ENCODE measurements at regions not wholly inside any gene's neighbourhood (a gene's known extent, or its start where the extent isn't known, plus 50 kb on each side); places are given as distances from the start of the nearest gene placed in this dataset.

DNA sequence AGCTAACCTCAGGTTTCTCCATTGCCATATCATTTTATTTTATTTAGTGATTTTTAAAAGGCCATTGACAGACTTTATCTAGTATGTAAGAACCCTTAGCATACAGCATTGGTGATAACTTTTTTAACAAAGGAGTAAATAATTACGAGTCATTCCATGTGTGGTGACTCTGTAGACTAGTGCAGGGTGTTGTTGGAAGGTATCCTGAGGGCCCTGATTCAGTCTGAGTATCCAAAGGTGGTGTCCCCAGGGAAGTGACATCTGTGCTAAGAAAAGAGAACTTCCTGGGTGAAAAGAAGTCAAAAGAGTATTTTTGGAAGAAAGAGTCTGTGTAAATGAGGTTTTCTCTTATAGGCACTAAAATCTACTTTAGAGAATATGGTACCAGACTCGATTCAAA is 308.4 kb downstream of the C7orf25 start:
- TF ChIP-seq EZH2phosphoT487 (conservative IDR thresholded peaks at IDR 0.05; ENCODE audit: low read length) = no peak
- TF ChIP-seq, protein P1, sequence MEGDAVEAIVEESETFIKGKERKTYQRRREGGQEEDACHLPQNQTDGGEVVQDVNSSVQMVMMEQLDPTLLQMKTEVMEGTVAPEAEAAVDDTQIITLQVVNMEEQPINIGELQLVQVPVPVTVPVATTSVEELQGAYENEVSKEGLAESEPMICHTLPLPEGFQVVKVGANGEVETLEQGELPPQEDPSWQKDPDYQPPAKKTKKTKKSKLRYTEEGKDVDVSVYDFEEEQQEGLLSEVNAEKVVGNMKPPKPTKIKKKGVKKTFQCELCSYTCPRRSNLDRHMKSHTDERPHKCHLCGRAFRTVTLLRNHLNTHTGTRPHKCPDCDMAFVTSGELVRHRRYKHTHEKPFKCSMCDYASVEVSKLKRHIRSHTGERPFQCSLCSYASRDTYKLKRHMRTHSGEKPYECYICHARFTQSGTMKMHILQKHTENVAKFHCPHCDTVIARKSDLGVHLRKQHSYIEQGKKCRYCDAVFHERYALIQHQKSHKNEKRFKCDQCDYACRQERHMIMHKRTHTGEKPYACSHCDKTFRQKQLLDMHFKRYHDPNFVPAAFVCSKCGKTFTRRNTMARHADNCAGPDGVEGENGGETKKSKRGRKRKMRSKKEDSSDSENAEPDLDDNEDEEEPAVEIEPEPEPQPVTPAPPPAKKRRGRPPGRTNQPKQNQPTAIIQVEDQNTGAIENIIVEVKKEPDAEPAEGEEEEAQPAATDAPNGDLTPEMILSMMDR (IDR thresholded peaks at IDR 0.05; ENCODE audit: insufficient read depth, low read length, poor library complexity, severe bottlenecking) = no peak
- H3K79me2 ChIP-seq (ENCODE audit: insufficient read depth, low read length) = no peaks in the 10 kb centered on the region
- no peak overlapping the region for H3K27ac ChIP-seq (ENCODE audit: low read depth, low read length)
- no peaks in the 10 kb centered on the region for H3K36me3 ChIP-seq (ENCODE audit: low read length)
- H3K9me3 ChIP-seq (ENCODE audit: insufficient read depth, low read length) = no peaks in the 10 kb centered on the region
- no peaks in the 10 kb centered on the region for H3F3A ChIP-seq (ENCODE audit: insufficient read depth)
- no peak overlapping the region for H3K9ac ChIP-seq (ENCODE audit: low read length)
- H3K4me3 ChIP-seq (ENCODE audit: insufficient read depth, low read length, poor library complexity, severe bottlenecking) = no peak overlapping the region
- no peak overlapping the region for H2AFZ ChIP-seq (ENCODE audit: low read depth, low read length, severe bottlenecking)
- no peak overlapping the region for H3K4me2 ChIP-seq (ENCODE audit: low read depth, low read length, poor library complexity, severe bottlenecking)
- H4K20me1 ChIP-seq (ENCODE audit: low read depth, low read length) = no peaks in the 10 kb centered on the region
- no peaks in the 10 kb centered on the region for H3K9me2 ChIP-seq (replicated peaks; ENCODE audit: insufficient read depth, low read length)
- no peaks in the 10 kb centered on the region for H3K27me3 ChIP-seq (ENCODE audit: low read length)

DNA sequence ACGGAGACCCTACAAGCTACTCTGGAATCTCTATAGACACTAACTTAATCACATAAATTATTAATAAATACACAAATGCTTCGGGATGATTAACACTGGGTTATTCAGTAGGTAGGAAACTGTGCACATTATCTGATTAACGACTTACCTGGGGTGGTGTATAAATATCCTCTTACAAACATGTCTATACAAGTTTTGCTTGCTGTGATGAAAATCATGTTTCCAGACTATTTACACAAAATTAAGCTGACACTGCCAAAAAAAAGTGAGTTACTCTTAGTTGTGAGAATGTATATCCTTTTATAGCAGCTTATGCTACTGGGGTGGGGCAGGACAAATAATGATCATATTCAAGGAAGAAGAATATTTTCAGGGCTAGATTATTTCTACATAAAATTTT is 314.6 kb downstream of the C7orf25 start:
- Histone ChIP-seq H3F3A (ENCODE audit: insufficient read depth) (no peaks in the 10 kb centered on the region), H3K9ac (ENCODE audit: low read length) (no peak overlapping the region), H3K4me2 (ENCODE audit: low read depth, low read length, poor library complexity, severe bottlenecking) (no peak overlapping the region), H3K27ac (ENCODE audit: low read depth, low read length) (no peak overlapping the region), H3K27me3 (ENCODE audit: low read length) (no peaks in the 10 kb centered on the region), H3K79me2 (ENCODE audit: insufficient read depth, low read length) (no peaks in the 10 kb centered on the region), H4K20me1 (ENCODE audit: low read depth, low read length) (no peaks in the 10 kb centered on the region), H3K9me2 (replicated peaks; ENCODE audit: insufficient read depth, low read length) (no peaks in the 10 kb centered on the region), H2AFZ (ENCODE audit: low read depth, low read length, severe bottlenecking) (no peak overlapping the region), H3K9me3 (ENCODE audit: insufficient read depth, low read length) (no peaks in the 10 kb centered on the region), H3K4me3 (ENCODE audit: insufficient read depth, low read length, poor library complexity, severe bottlenecking) (no peak overlapping the region), H3K36me3 (ENCODE audit: low read length) (no peaks in the 10 kb centered on the region)
- TF ChIP-seq, protein P1 (IDR thresholded peaks at IDR 0.05; ENCODE audit: insufficient read depth, low read length, poor library complexity, severe bottlenecking) = no peak
- no peak for TF ChIP-seq EZH2phosphoT487 (conservative IDR thresholded peaks at IDR 0.05; ENCODE audit: low read length)

DNA sequence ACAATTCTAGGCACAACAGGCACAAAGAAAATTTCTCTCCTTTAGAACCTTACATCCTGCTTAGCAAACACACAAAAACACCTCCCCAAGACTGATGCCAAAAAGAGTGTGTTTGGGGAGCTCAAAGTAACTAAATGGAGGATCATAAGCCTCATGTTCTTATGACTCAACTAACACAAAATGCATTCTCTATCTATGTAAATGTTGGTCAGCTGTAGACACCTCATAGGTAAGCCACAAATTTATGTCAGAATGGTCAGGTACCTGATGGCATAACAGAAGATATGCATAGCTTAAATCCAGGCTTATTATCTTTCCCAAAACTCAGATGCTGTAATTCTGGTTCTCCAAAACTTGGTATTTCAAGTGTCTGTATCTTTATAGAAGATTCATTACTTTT is 315.1 kb downstream of the C7orf25 start:
- H4K20me1 ChIP-seq (ENCODE audit: low read depth, low read length) = no peaks in the 10 kb centered on the region
- no peak overlapping the region for H2AFZ ChIP-seq (ENCODE audit: low read depth, low read length, severe bottlenecking)
- no peaks in the 10 kb centered on the region for H3K36me3 ChIP-seq (ENCODE audit: low read length)
- H3K27ac ChIP-seq (ENCODE audit: low read depth, low read length) = no peak overlapping the region
- no peak overlapping the region for H3K9ac ChIP-seq (ENCODE audit: low read length)
- no peak overlapping the region for H3K4me3 ChIP-seq (ENCODE audit: insufficient read depth, low read length, poor library complexity, severe bottlenecking)
- H3K79me2 ChIP-seq (ENCODE audit: insufficient read depth, low read length) = no peaks in the 10 kb centered on the region
- H3K4me2 ChIP-seq (ENCODE audit: low read depth, low read length, poor library complexity, severe bottlenecking) = no peak overlapping the region
- no peaks in the 10 kb centered on the region for H3K27me3 ChIP-seq (ENCODE audit: low read length)
- H3F3A ChIP-seq (ENCODE audit: insufficient read depth) = no peaks in the 10 kb centered on the region
- no peaks in the 10 kb centered on the region for H3K9me3 ChIP-seq (ENCODE audit: insufficient read depth, low read length)
- TF ChIP-seq, protein P1 (IDR thresholded peaks at IDR 0.05; ENCODE audit: insufficient read depth, low read length, poor library complexity, severe bottlenecking) = no peak
- TF ChIP-seq EZH2phosphoT487 (conservative IDR thresholded peaks at IDR 0.05; ENCODE audit: low read length) = no peak
- H3K9me2 ChIP-seq (replicated peaks; ENCODE audit: insufficient read depth, low read length) = no peaks in the 10 kb centered on the region

Data from SU-DHL-6 (cell line).